ENCODE measurements at regions not wholly inside any gene's neighbourhood (a gene's known extent, or its start where the extent isn't known, plus 50 kb on each side); places are given as distances from the start of the nearest gene placed in this dataset.

- TF ChIP-seq EZH2phosphoT487 (IDR thresholded peaks at IDR 0.05; ENCODE audit: low read depth) (no peak), CTCF (IDR thresholded peaks at IDR 0.05; ENCODE audit: low read depth, low read length) (no peak)
- H3K9me3 ChIP-seq (ENCODE audit: insufficient read depth, low read length), result no peaks in the 10 kb centered on the region
- H3K4me1 ChIP-seq (ENCODE audit: low read length), result no peaks in the 10 kb centered on the region
- no peaks in the 10 kb centered on the region for H3K27me3 ChIP-seq (ENCODE audit: low read depth, low read length)
- no peaks in the 10 kb centered on the region for H3K79me2 ChIP-seq (ENCODE audit: low read length)
- no peak overlapping the region for H3K4me2 ChIP-seq (ENCODE audit: low read length)
- H3K27ac ChIP-seq (ENCODE audit: low read length), result no peak overlapping the region
- H3K36me3 ChIP-seq (replicated peaks; ENCODE audit: low read depth, low read length), result no peaks in the 10 kb centered on the region
- H2AFZ ChIP-seq (ENCODE audit: low read depth, low read length), result no peak overlapping the region
- no peak overlapping the region for H3K9ac ChIP-seq (ENCODE audit: low read length)
- H4K20me1 ChIP-seq (ENCODE audit: insufficient read depth, low read length), result no peaks in the 10 kb centered on the region
- no peak overlapping the region for H3K4me3 ChIP-seq (ENCODE audit: low read length)
Observed at GRCh38 chr12:90129366-90130030, 420.9 kb upstream of the ATP2B1 start.

GRCh38 chr12:90128526-90128925 lies 419.9 kb upstream of the ATP2B1 start:
- Histone ChIP-seq H3K4me2 (ENCODE audit: low read length) (no peak overlapping the region), H4K20me1 (ENCODE audit: insufficient read depth, low read length) (no peaks in the 10 kb centered on the region), H3K4me3 (ENCODE audit: low read length) (no peak overlapping the region), H3K9ac (ENCODE audit: low read length) (no peak overlapping the region), H3K4me1 (ENCODE audit: low read length) (no peaks in the 10 kb centered on the region), H3K79me2 (ENCODE audit: low read length) (no peaks in the 10 kb centered on the region), H3K36me3 (replicated peaks; ENCODE audit: low read depth, low read length) (no peaks in the 10 kb centered on the region), H3K27ac (ENCODE audit: low read length) (no peak overlapping the region), H3K9me3 (ENCODE audit: insufficient read depth, low read length) (no peaks in the 10 kb centered on the region), H2AFZ (ENCODE audit: low read depth, low read length) (no peak overlapping the region), H3K27me3 (ENCODE audit: low read depth, low read length) (no peaks in the 10 kb centered on the region)
- TF ChIP-seq EZH2phosphoT487 (IDR thresholded peaks at IDR 0.05; ENCODE audit: low read depth) (no peak), CTCF (IDR thresholded peaks at IDR 0.05; ENCODE audit: low read depth, low read length) (no peak)

GRCh38 chr12:90126125-90126524 lies 417.5 kb upstream of the ATP2B1 start:
- Histone ChIP-seq H3K9ac (ENCODE audit: low read length) (no peak overlapping the region), H2AFZ (ENCODE audit: low read depth, low read length) (no peak overlapping the region), H3K4me1 (ENCODE audit: low read length) (no peaks in the 10 kb centered on the region), H3K4me3 (ENCODE audit: low read length) (no peak overlapping the region), H3K4me2 (ENCODE audit: low read length) (no peak overlapping the region), H3K27ac (ENCODE audit: low read length) (no peak overlapping the region), H3K9me3 (ENCODE audit: insufficient read depth, low read length) (no peaks in the 10 kb centered on the region), H3K79me2 (ENCODE audit: low read length) (no peaks in the 10 kb centered on the region), H4K20me1 (ENCODE audit: insufficient read depth, low read length) (no peaks in the 10 kb centered on the region), H3K27me3 (ENCODE audit: low read depth, low read length) (no peaks in the 10 kb centered on the region), H3K36me3 (replicated peaks; ENCODE audit: low read depth, low read length) (no peaks in the 10 kb centered on the region)
- no peak for TF ChIP-seq EZH2phosphoT487 (IDR thresholded peaks at IDR 0.05; ENCODE audit: low read depth)
- TF ChIP-seq CTCF (IDR thresholded peaks at IDR 0.05; ENCODE audit: low read depth, low read length), result no peak

- Histone ChIP-seq H3K27me3 (ENCODE audit: low read depth, low read length) (no peaks in the 10 kb centered on the region), H3K4me3 (ENCODE audit: low read length) (no peak overlapping the region), H4K20me1 (ENCODE audit: insufficient read depth, low read length) (no peaks in the 10 kb centered on the region), H2AFZ (ENCODE audit: low read depth, low read length) (no peak overlapping the region), H3K9ac (ENCODE audit: low read length) (no peak overlapping the region), H3K79me2 (ENCODE audit: low read length) (no peaks in the 10 kb centered on the region), H3K36me3 (replicated peaks; ENCODE audit: low read depth, low read length) (no peaks in the 10 kb centered on the region), H3K9me3 (ENCODE audit: insufficient read depth, low read length) (peaks cover 7% of the 10 kb centered on the region; the same call in 1 of the 2 replicates), H3K4me1 (ENCODE audit: low read length) (no peaks in the 10 kb centered on the region), H3K4me2 (ENCODE audit: low read length) (no peak overlapping the region), H3K27ac (ENCODE audit: low read length) (no peak overlapping the region)
- TF ChIP-seq CTCF (IDR thresholded peaks at IDR 0.05; ENCODE audit: low read depth, low read length) (no peak), EZH2phosphoT487 (IDR thresholded peaks at IDR 0.05; ENCODE audit: low read depth) (no peak)
Observed at GRCh38 chr12:90124914-90125313, 416.3 kb upstream of the ATP2B1 start.
